Smooth muscle cell (in vitro differentiated cells): ENCODE measurements at regions not wholly inside any gene's neighbourhood (a gene's known extent, or its start where the extent isn't known, plus 50 kb on each side); places are given as distances from the start of the nearest gene placed in this dataset.

Experiments used
- DNase-seq: peaks from one replicate; lab custom pipeline; 2025; ENCODE audit not compliant: unreplicated experiment; lab: John Stamatoyannopoulos, UW
- H2AFZ ChIP-seq: fragments of 200-600 bp; sonication (generic); 2 replicates; pipeline ENCODE4 v1.6.0; 2016; ENCODE audit warnings: antibody characterized with exemption, low read depth, mild to moderate bottlenecking
- H3F3A ChIP-seq: fragments of 200-600 bp; sonication (generic); 2 replicates; pipeline ENCODE4 v1.6.0; 2017; ENCODE audit warnings: antibody characterized with exemption, low read depth
- H3K27ac ChIP-seq: fragments of 200-600 bp; sonication (generic); 2 replicates; pipeline ENCODE4 v1.5.1; 2016; ENCODE audit warnings: low read depth, mild to moderate bottlenecking
- H3K27me3 ChIP-seq: fragments of 200-600 bp; sonication (generic); 2 replicates; pipeline ENCODE4 v1.6.1; 2016; ENCODE audit warnings: low read depth, mild to moderate bottlenecking
- H3K36me3 ChIP-seq: fragments of 200-600 bp; sonication (generic); 2 replicates; pipeline ENCODE4 v1.5.1; 2016; ENCODE audit warnings: low read depth
- H3K4me1 ChIP-seq: fragments of 200-600 bp; sonication (generic); 2 replicates; pipeline ENCODE4 v1.5.1; 2016; ENCODE audit warnings: low read depth
- H3K4me2 ChIP-seq: fragments of 200-600 bp; sonication (generic); 2 replicates; pipeline ENCODE4 v1.6.0; 2016; ENCODE audit warnings: mild to moderate bottlenecking
- H3K4me3 ChIP-seq: fragments of 200-600 bp; sonication (generic); 2 replicates; pipeline ENCODE4 v1.5.1; 2016; ENCODE audit warnings: mild to moderate bottlenecking
- H3K79me2 ChIP-seq: fragments of 200-600 bp; sonication (generic); 2 replicates; pipeline ENCODE4 v1.6.0; 2016; ENCODE audit warnings: low read depth, mild to moderate bottlenecking
- H3K9ac ChIP-seq: fragments of 200-600 bp; sonication (generic); 2 replicates; pipeline ENCODE4 v1.6.0; 2016; ENCODE audit warnings: low read depth
- H3K9me3 ChIP-seq: fragments of 200-600 bp; sonication (generic); replicated peaks from 2 replicates; pipeline ENCODE4 v1.5.1; 2016; ENCODE audit warnings: low read depth
- H4K20me1 ChIP-seq: fragments of 200-600 bp; sonication (generic); 2 replicates; pipeline ENCODE4 v1.6.0; 2016; ENCODE audit warnings: low read depth
- CTCF ChIP-seq: fragments of 200-600 bp; sonication (generic); IDR thresholded peaks from 2 replicates; pipeline ENCODE4 v1.5.1; 2017; ENCODE audit warnings: borderline replicate concordance, mild to moderate bottlenecking, antibody characterized with exemption; ENCODE audit not compliant: insufficient read depth, poor library complexity, severe bottlenecking
- WGBS: methylation state at CpG from one replicate; pipeline ENCODE4 v1.1.7; 2016; ENCODE audit warnings: low lambda C conversion rate; 5-methylcytosine and 5-hydroxymethylcytosine counted together

GRCh38 chr2:219772697-219773096 is 145.3 kb downstream of the SLC4A3 start:
- H3K79me2 ChIP-seq, result no peaks in the 10 kb centered on the region
- DNase-seq, result no peak
- no peak overlapping the region for H3K27ac ChIP-seq
- no peaks in the 10 kb centered on the region for H3K9me3 ChIP-seq
- no peaks in the 10 kb centered on the region for H3K4me1 ChIP-seq
- H4K20me1 ChIP-seq, result no peaks in the 10 kb centered on the region
- 92% methylated on average over 4 of the region's 4 CpGs for WGBS
- no peak overlapping the region for H3K4me3 ChIP-seq
- no peak overlapping the region for H3K9ac ChIP-seq
- H2AFZ ChIP-seq, result no peak overlapping the region
- TF ChIP-seq CTCF, result no peak
- H3K36me3 ChIP-seq, result no peaks in the 10 kb centered on the region
- no peaks in the 10 kb centered on the region for H3K27me3 ChIP-seq
- H3K4me2 ChIP-seq, result no peak overlapping the region
- H3F3A ChIP-seq, result no peaks in the 10 kb centered on the region

GRCh38 chr2:219775506-219775905 is 148.1 kb downstream of the SLC4A3 start:
- Histone ChIP-seq H3K4me1 (no peaks in the 10 kb centered on the region), H3K79me2 (no peaks in the 10 kb centered on the region), H3F3A (no peaks in the 10 kb centered on the region), H3K36me3 (no peaks in the 10 kb centered on the region), H3K9ac (no peak overlapping the region), H3K27ac (no peak overlapping the region), H3K9me3 (no peaks in the 10 kb centered on the region), H3K4me3 (no peak overlapping the region), H2AFZ (no peak overlapping the region), H4K20me1 (no peaks in the 10 kb centered on the region), H3K27me3 (peaks cover 10% of the 10 kb centered on the region), H3K4me2 (no peak overlapping the region)
- WGBS, result 90% methylated on average over 5 of the region's 5 CpGs
- no peak for DNase-seq
- TF ChIP-seq CTCF, result no peak

DNA sequence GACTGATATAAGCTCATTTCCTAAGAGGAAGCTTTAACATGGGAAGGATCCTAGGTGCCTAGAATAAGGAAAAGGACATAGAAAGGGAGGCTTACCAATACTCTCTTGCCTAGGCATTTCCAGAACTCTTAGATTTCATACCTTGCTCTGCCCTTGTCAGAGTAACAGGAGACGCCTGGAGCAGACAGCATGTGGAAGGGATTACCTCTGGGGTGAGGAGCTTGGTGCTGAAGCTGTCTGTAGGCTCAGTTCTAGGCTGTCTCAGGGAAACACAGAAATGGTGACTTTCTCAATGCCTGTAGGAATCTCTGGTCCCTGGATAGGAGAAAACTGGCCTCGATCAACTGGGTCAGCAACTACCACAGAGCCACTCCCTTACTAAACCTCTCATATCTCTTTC is 150.0 kb downstream of the SLC4A3 start:
- H3F3A ChIP-seq, result no peaks in the 10 kb centered on the region
- H3K79me2 ChIP-seq, result no peaks in the 10 kb centered on the region
- H3K27ac ChIP-seq, result no peak overlapping the region
- no peak overlapping the region for H3K4me2 ChIP-seq
- H3K9ac ChIP-seq, result no peak overlapping the region
- no peak for DNase-seq
- 73% methylated on average over 2 of the region's 2 CpGs for WGBS
- no peak overlapping the region for H2AFZ ChIP-seq
- no peaks in the 10 kb centered on the region for H4K20me1 ChIP-seq
- H3K9me3 ChIP-seq, result no peaks in the 10 kb centered on the region
- no peak overlapping the region for H3K4me3 ChIP-seq
- peaks cover 10% of the 10 kb centered on the region for H3K27me3 ChIP-seq
- TF ChIP-seq CTCF, result no peak
- no peaks in the 10 kb centered on the region for H3K36me3 ChIP-seq
- no peaks in the 10 kb centered on the region for H3K4me1 ChIP-seq

DNA sequence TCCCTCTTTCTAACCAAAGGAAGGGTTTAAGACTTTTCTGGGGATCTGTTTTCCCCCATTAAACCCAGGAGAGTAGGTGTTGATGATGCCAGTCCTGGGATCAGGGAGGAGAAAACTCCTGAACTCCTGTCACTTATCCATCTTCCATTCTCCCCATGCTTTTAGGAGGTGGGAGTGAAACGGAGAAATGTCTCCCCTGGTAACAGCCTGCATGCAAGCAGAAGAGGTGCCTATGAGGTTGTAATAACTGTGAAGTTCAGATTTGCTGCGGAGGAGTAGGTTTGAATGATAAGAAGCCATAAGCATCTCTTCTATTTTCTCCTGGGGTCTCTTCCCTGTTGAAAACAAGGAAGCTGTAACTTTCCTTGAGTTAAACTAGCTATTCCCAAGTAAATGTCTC is 150.8 kb downstream of the SLC4A3 start:
- no peak overlapping the region for H3K9ac ChIP-seq
- H3K9me3 ChIP-seq, result no peaks in the 10 kb centered on the region
- no peaks in the 10 kb centered on the region for H3K79me2 ChIP-seq
- no peak overlapping the region for H2AFZ ChIP-seq
- no peak overlapping the region for H3K4me2 ChIP-seq
- H3K4me3 ChIP-seq, result no peak overlapping the region
- TF ChIP-seq CTCF, result no peak
- no peaks in the 10 kb centered on the region for H3K4me1 ChIP-seq
- no peak overlapping the region for H3K27ac ChIP-seq
- no peaks in the 10 kb centered on the region for H4K20me1 ChIP-seq
- no peaks in the 10 kb centered on the region for H3F3A ChIP-seq
- WGBS, result 88% methylated on average over 2 of the region's 2 CpGs
- peaks cover 10% of the 10 kb centered on the region for H3K27me3 ChIP-seq
- H3K36me3 ChIP-seq, result no peaks in the 10 kb centered on the region
- DNase-seq, result no peak
